ENCODE measurements at regions not wholly inside any gene's neighbourhood (a gene's known extent, or its start where the extent isn't known, plus 50 kb on each side); places are given as distances from the start of the nearest gene placed in this dataset.

GRCh38 chr1:168443899-168444298 is 99.9 kb downstream of the XCL2 start:
- H2AFZ ChIP-seq = no peak overlapping the region
- no peaks in the 10 kb centered on the region for H4K20me1 ChIP-seq (ENCODE audit: insufficient read depth)
- BruUV-seq (replicated peaks) = no TSS peak
- DNase-seq = no peak
- CTCF ChIA-PET = no interaction called here
- H3K4me2 ChIP-seq = no peak overlapping the region
- no peaks in the 10 kb centered on the region for H3F3A ChIP-seq (ENCODE audit: insufficient read depth, low read depth)
- no peak for TF ChIP-seq CTCF (conservative IDR thresholded peaks at IDR 0.05)
- TF ChIP-seq EZH2 (IDR thresholded peaks at IDR 0.05; ENCODE audit: low read depth) = no peak
- H3K9me3 ChIP-seq (ENCODE audit: insufficient read depth, low read depth) = no peaks in the 10 kb centered on the region
- H3K4me1 ChIP-seq (replicated peaks; ENCODE audit: insufficient read depth) = no peaks in the 10 kb centered on the region; the same call in 1 of the 2 replicates
- no peaks in the 10 kb centered on the region for H3K79me2 ChIP-seq (ENCODE audit: low read depth)
- no peaks in the 10 kb centered on the region for H3K9me2 ChIP-seq (ENCODE audit: insufficient read depth)
- H3K36me3 ChIP-seq (ENCODE audit: low read depth) = no peaks in the 10 kb centered on the region
- H3K4me3 ChIP-seq = no peak overlapping the region
- no peaks in the 10 kb centered on the region for H3K27me3 ChIP-seq (ENCODE audit: insufficient read depth, low read depth)
- POLR2A ChIA-PET (ENCODE audit: unreplicated experiment) = no interaction called here
- intact Hi-C loops (cut with micrococcal nuclease; ENCODE audit: unreplicated experiment) = loop anchor here (5.0 kb wide), 1 partner anchor 128 kb away; no protein-coding TSS in a partner anchor
- no peak overlapping the region for H3K27ac ChIP-seq

- POLR2A ChIA-PET (ENCODE audit: unreplicated experiment) = no interaction called here
- Histone ChIP-seq H4K20me1 (ENCODE audit: insufficient read depth) (no peaks in the 10 kb centered on the region), H3F3A (ENCODE audit: insufficient read depth, low read depth) (no peaks in the 10 kb centered on the region), H2AFZ (no peak overlapping the region), H3K27ac (no peak overlapping the region), H3K4me3 (no peak overlapping the region), H3K36me3 (ENCODE audit: low read depth) (no peaks in the 10 kb centered on the region), H3K9me3 (ENCODE audit: insufficient read depth, low read depth) (no peaks in the 10 kb centered on the region), H3K79me2 (ENCODE audit: low read depth) (no peaks in the 10 kb centered on the region), H3K9me2 (ENCODE audit: insufficient read depth) (no peaks in the 10 kb centered on the region), H3K27me3 (ENCODE audit: insufficient read depth, low read depth) (no peaks in the 10 kb centered on the region), H3K4me2 (no peak overlapping the region), H3K4me1 (replicated peaks; ENCODE audit: insufficient read depth) (no peaks in the 10 kb centered on the region; the same call in 1 of the 2 replicates)
- TF ChIP-seq CTCF (conservative IDR thresholded peaks at IDR 0.05) (no peak), EZH2 (IDR thresholded peaks at IDR 0.05; ENCODE audit: low read depth) (no peak)
- CTCF ChIA-PET = no interaction called here
- no peak for DNase-seq
- BruUV-seq (replicated peaks) = no TSS peak
- intact Hi-C loops (cut with micrococcal nuclease; ENCODE audit: unreplicated experiment) = loop anchor here (5.0 kb wide), 1 partner anchor 129 kb away; no protein-coding TSS in a partner anchor
These were observed 100.4 kb downstream of the XCL2 start for GRCh38 chr1:168443356-168443755.

GRCh38 chr1:168442931-168443330 is 100.9 kb downstream of the XCL2 start:
- no peaks in the 10 kb centered on the region for H3K79me2 ChIP-seq (ENCODE audit: low read depth)
- H3K4me3 ChIP-seq = no peak overlapping the region
- no peaks in the 10 kb centered on the region for H3K36me3 ChIP-seq (ENCODE audit: low read depth)
- intact Hi-C loops (cut with micrococcal nuclease; ENCODE audit: unreplicated experiment) = loop anchor here (5.0 kb wide), 1 partner anchor 129 kb away; no protein-coding TSS in a partner anchor
- H2AFZ ChIP-seq = no peak overlapping the region
- H3K9me3 ChIP-seq (ENCODE audit: insufficient read depth, low read depth) = no peaks in the 10 kb centered on the region
- H3F3A ChIP-seq (ENCODE audit: insufficient read depth, low read depth) = no peaks in the 10 kb centered on the region
- no peak for DNase-seq
- BruUV-seq (replicated peaks) = no TSS peak
- H3K4me1 ChIP-seq (replicated peaks; ENCODE audit: insufficient read depth) = no peaks in the 10 kb centered on the region; the same call in 1 of the 2 replicates
- no peak overlapping the region for H3K27ac ChIP-seq
- no peak for TF ChIP-seq CTCF (conservative IDR thresholded peaks at IDR 0.05)
- TF ChIP-seq EZH2 (IDR thresholded peaks at IDR 0.05; ENCODE audit: low read depth) = no peak
- no peak overlapping the region for H3K4me2 ChIP-seq
- no peaks in the 10 kb centered on the region for H3K27me3 ChIP-seq (ENCODE audit: insufficient read depth, low read depth)
- no peaks in the 10 kb centered on the region for H3K9me2 ChIP-seq (ENCODE audit: insufficient read depth)
- H4K20me1 ChIP-seq (ENCODE audit: insufficient read depth) = no peaks in the 10 kb centered on the region
- POLR2A ChIA-PET (ENCODE audit: unreplicated experiment) = interaction anchor here (0.6 kb wide), 1 partner anchor 884 kb away, joined by 6 read pairs; no protein-coding TSS in a partner anchor
- CTCF ChIA-PET = no interaction called here

Measured in PC-9 (cell line).